ENCODE measurements at regions not wholly inside any gene's neighbourhood (a gene's known extent, or its start where the extent isn't known, plus 50 kb on each side); places are given as distances from the start of the nearest gene placed in this dataset.
"Not testable (repeated sequence)": the region's sequence is repeated elsewhere in the genome, so short reads cannot be mapped to it uniquely, and the experiment has no call there.

DNA sequence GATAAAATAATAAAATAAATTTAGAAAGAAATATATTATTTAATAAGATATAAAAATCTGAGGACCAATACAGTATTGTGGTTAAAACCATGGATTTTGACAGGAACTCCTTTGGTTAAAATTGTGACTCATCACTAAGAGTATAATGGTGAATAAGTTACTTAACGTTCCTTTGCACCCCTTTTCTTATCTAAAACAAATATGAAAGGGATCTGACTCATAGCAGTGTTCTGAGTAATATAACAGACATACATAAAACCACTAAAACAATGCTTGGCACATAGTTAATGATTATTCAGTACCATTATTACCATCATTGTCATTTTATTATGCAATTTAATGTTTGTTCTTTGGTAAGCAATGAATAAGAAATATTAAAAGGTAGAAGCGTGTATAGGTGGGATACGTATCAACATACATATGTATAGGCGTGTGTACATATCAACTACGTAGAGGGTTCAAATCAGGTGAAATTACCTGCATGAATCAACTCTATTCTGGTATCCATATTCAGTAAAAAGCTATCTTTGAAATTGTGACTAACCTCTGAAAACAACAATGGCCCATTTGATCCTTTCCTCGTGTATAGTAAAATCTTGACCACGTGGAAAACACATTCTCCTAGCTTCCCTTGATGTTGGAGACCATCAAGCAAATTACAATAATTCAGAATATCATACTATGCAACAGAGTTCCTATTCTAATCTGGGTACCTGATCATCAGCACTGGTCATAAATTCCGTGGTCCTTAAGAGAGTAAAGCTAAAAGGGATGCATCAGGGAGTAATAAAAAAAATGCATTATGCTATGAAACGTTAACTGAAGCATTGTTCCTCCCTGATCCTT is 342.6 kb upstream of the SPATA31A3 start:
- H3K27ac ChIP-seq; DNase-seq; intact Hi-C loops (cut with DNase I); H3K36me3 ChIP-seq; H3K4me3 ChIP-seq; H3K27me3 ChIP-seq; H3K4me1 ChIP-seq; H3K9me3 ChIP-seq: not testable (repeated sequence)
- no CpG with 5 or more reads among the region's 9 CpGs for WGBS, 2 donors

- H3K4me3 ChIP-seq; H3K27me3 ChIP-seq; H3K36me3 ChIP-seq; H3K9me3 ChIP-seq; H3K4me1 ChIP-seq; intact Hi-C loops (cut with DNase I); DNase-seq; H3K27ac ChIP-seq: not testable (repeated sequence)
- no CpG with 5 or more reads among the region's 2 CpGs for WGBS, 2 donors
Observed at GRCh38 chr9:67331634-67332033, 339.3 kb upstream of the SPATA31A3 start.

- H3K27ac ChIP-seq; DNase-seq; H3K9me3 ChIP-seq; H3K4me3 ChIP-seq; intact Hi-C loops (cut with DNase I); H3K27me3 ChIP-seq; H3K4me1 ChIP-seq; H3K36me3 ChIP-seq: not testable (repeated sequence)
- no CpG with 5 or more reads among the region's 2 CpGs for WGBS, 2 donors
Observed at GRCh38 chr9:67313409-67313808, 321.1 kb upstream of the SPATA31A3 start.

DNA sequence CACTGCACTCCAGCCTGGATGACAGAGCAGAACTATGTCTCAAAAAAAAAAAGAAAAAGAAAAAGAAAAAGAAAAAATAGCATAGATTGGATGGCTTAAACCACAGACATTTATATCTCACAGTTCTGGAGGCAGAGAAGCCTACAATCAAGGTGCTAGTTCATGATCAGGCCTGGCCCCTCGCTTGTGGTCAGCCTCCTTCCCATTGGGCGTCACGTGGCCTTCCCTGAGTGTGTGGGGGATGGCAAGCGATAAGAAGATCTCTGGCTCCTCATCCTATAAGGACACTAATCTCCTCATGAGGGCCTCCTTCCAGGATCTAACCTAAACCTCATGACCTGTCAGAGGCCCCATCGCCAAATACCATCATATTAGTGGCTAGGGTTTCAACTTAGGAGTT is 320.2 kb upstream of the SPATA31A3 start:
- H3K4me1 ChIP-seq; H3K4me3 ChIP-seq; H3K36me3 ChIP-seq; H3K27ac ChIP-seq; intact Hi-C loops (cut with DNase I); H3K27me3 ChIP-seq; H3K9me3 ChIP-seq; DNase-seq: not testable (repeated sequence)
- WGBS, 2 donors, result no CpG with 5 or more reads among the region's 5 CpGs

GRCh38 chr9:67307109-67307508 is 314.8 kb upstream of the SPATA31A3 start:
- H3K36me3 ChIP-seq; H3K27ac ChIP-seq; H3K4me3 ChIP-seq; H3K9me3 ChIP-seq; DNase-seq; H3K4me1 ChIP-seq; H3K27me3 ChIP-seq; intact Hi-C loops (cut with DNase I): not testable (repeated sequence)
- no CpG with 5 or more reads among the region's 8 CpGs for WGBS, 2 donors

GRCh38 chr9:67288797-67289196 is 296.4 kb upstream of the SPATA31A3 start:
- H3K27ac ChIP-seq; H3K4me3 ChIP-seq; H3K9me3 ChIP-seq; H3K27me3 ChIP-seq; H3K4me1 ChIP-seq; DNase-seq; H3K36me3 ChIP-seq; intact Hi-C loops (cut with DNase I): not testable (repeated sequence)
- WGBS, 2 donors, result no CpG with 5 or more reads among the region's 6 CpGs

- no CpG with 5 or more reads among the region's 46 CpGs for WGBS, 2 donors
- H3K4me3 ChIP-seq; H3K9me3 ChIP-seq; H3K27me3 ChIP-seq; H3K27ac ChIP-seq; H3K36me3 ChIP-seq; DNase-seq; H3K4me1 ChIP-seq; intact Hi-C loops (cut with DNase I): not testable (repeated sequence)
Observed at GRCh38 chr9:67288117-67288735, 295.9 kb upstream of the SPATA31A3 start.

GRCh38 chr9:67284299-67284698 is 291.9 kb upstream of the SPATA31A3 start:
- H3K27ac ChIP-seq; H3K4me3 ChIP-seq; H3K27me3 ChIP-seq; H3K36me3 ChIP-seq; H3K4me1 ChIP-seq; intact Hi-C loops (cut with DNase I); H3K9me3 ChIP-seq; DNase-seq: not testable (repeated sequence)
- WGBS, 2 donors, result no CpG with 5 or more reads among the region's 6 CpGs

- DNase-seq; intact Hi-C loops (cut with DNase I); H3K9me3 ChIP-seq; H3K27ac ChIP-seq; H3K4me3 ChIP-seq; H3K4me1 ChIP-seq; H3K27me3 ChIP-seq; H3K36me3 ChIP-seq: not testable (repeated sequence)
- WGBS, 2 donors, result no CpG with 5 or more reads among the region's 4 CpGs
Observed at GRCh38 chr9:67281574-67281973, 289.2 kb upstream of the SPATA31A3 start.

DNA sequence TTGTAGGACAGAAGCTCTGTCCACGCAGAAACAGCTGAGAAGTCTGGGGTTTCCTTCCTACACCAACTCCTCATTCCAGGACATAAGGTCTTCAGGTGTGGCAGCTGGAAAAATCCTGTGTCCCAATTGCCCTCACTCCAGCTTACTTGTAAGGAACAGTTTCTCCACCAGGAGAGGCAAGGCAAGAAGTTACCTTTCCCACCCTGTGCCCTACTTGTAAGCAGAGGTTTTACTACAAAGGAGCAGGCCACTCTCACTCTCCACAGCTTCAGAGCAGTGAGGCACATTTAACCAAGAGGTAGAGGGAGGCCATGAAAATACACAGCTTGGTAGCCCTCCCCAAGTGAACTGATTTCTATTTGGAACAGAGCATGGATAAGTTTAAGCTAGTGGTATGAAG is 277.3 kb upstream of the SPATA31A3 start:
- DNase-seq; H3K9me3 ChIP-seq; intact Hi-C loops (cut with DNase I); H3K27ac ChIP-seq; H3K27me3 ChIP-seq; H3K36me3 ChIP-seq; H3K4me3 ChIP-seq; H3K4me1 ChIP-seq: not testable (repeated sequence)
- no CpG with 5 or more reads among the region's 1 CpG for WGBS, 2 donors

- H3K4me3 ChIP-seq; intact Hi-C loops (cut with DNase I); H3K4me1 ChIP-seq; H3K27ac ChIP-seq; H3K27me3 ChIP-seq; H3K36me3 ChIP-seq; H3K9me3 ChIP-seq; DNase-seq: not testable (repeated sequence)
- WGBS, 2 donors, result no CpG with 5 or more reads among the region's 6 CpGs
Observed at GRCh38 chr9:67257894-67258293, 265.5 kb upstream of the SPATA31A3 start.

GRCh38 chr9:67248967-67249366 is 256.6 kb upstream of the SPATA31A3 start:
- H3K4me1 ChIP-seq; H3K27ac ChIP-seq; intact Hi-C loops (cut with DNase I); H3K9me3 ChIP-seq; H3K36me3 ChIP-seq; H3K27me3 ChIP-seq; H3K4me3 ChIP-seq; DNase-seq: not testable (repeated sequence)
- no CpG with 5 or more reads among the region's 1 CpG for WGBS, 2 donors

DNA sequence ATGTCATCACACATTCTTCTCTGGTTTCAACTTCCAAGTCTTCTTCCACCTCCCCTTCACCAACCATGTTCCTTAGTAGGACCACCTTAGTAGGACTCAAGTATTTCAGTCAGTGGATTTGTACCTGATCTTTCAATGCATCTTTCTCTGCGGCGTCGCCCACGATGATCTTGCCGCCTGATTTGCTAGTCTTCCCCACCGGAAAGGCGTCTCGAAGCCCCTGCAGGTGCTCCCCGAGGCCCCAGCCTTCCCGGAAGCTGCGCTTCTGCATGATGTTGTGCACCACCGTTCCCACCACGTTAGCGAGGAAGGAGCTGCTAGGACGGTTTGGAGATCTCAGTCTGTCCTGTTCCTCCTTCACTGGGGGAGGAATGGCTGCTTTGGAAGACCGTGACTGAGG is 219.7 kb upstream of the SPATA31A3 start:
- H3K4me3 ChIP-seq; H3K9me3 ChIP-seq; H3K4me1 ChIP-seq; intact Hi-C loops (cut with DNase I); H3K27ac ChIP-seq; DNase-seq; H3K36me3 ChIP-seq; H3K27me3 ChIP-seq: not testable (repeated sequence)
- WGBS, 2 donors, result 93 to 100% methylated on average over 1 to 3 of the region's 16 CpGs

GRCh38 chr9:67210842-67211241 is 218.5 kb upstream of the SPATA31A3 start:
- 25 to 32% methylated on average over 1 of the region's 3 CpGs for WGBS, 2 donors

More at GRCh38 chr9:67210842-67211241, 218.5 kb upstream of the SPATA31A3 start:
- intact Hi-C loops (cut with DNase I); H3K9me3 ChIP-seq; H3K36me3 ChIP-seq; H3K27ac ChIP-seq; DNase-seq; H3K27me3 ChIP-seq; H3K4me3 ChIP-seq; H3K4me1 ChIP-seq: not testable (repeated sequence)
